Endothelial cell of umbilical vein (primary cell): ENCODE measurements at regions not wholly inside any gene's neighbourhood (a gene's known extent, or its start where the extent isn't known, plus 50 kb on each side); places are given as distances from the start of the nearest gene placed in this dataset.

ENCODE experiments used
- EZH2 ChIP-seq: IDR thresholded peaks from 2 replicates; pipeline ENCODE4 v1.6.1; 2012; ENCODE audit warnings: borderline replicate concordance, low read depth, mild to moderate bottlenecking, moderate library complexity, low read length, inconsistent platforms; ENCODE audit not compliant: severe bottlenecking
- FOS ChIP-seq: IDR thresholded peaks from 2 replicates; pipeline ENCODE4 v1.6.1; 2011; ENCODE audit warnings: mild to moderate bottlenecking, low read length, moderate library complexity, borderline replicate concordance; ENCODE audit not compliant: insufficient read depth
- GATA2 ChIP-seq: IDR thresholded peaks from 2 replicates; pipeline ENCODE4 v1.7.0; 2011; ENCODE audit warnings: low read depth, mild to moderate bottlenecking, moderate library complexity, mixed read lengths, low read length; ENCODE audit not compliant: insufficient read length, insufficient read depth
- JUN ChIP-seq: IDR thresholded peaks from 2 replicates; pipeline ENCODE4 v1.6.1; 2011; ENCODE audit warnings: borderline replicate concordance, low read depth; ENCODE audit not compliant: insufficient read length, insufficient read depth
- MYC ChIP-seq: IDR thresholded peaks from one replicate; pipeline ENCODE4 v1.6.1; 2011; ENCODE audit warnings: mild to moderate bottlenecking, low read depth, low read length
- POLR2A ChIP-seq: IDR thresholded peaks from 2 replicates; pipeline ENCODE4 v1.6.1; 2012; ENCODE audit warnings: low read depth, mild to moderate bottlenecking, control low read depth, low read length
- POLR2AphosphoS5 ChIP-seq: IDR thresholded peaks from 2 replicates; pipeline ENCODE4 v1.6.1; 2012; ENCODE audit warnings: low read depth, mild to moderate bottlenecking, control low read depth, low read length, moderate library complexity; ENCODE audit not compliant: insufficient read depth
- TF ChIP-seq, protein P1 (sequence below), 2 donors: IDR thresholded peaks; 1 replicate in 1 of 2; 2 replicates in 1 of 2; pipeline ENCODE4 v1.5.1; 2011; ENCODE audit warnings: low read length in 2 of 2, mild to moderate bottlenecking in 2 of 2, moderate library complexity in 2 of 2, control low read depth in 1 of 2, inconsistent platforms in 1 of 2, low read depth in 1 of 2; ENCODE audit not compliant: insufficient read depth in 1 of 2; ENCODE audit errors: extremely low read depth in 1 of 2
- TF ChIP-seq, protein P2 (sequence below): IDR thresholded peaks from 2 replicates; pipeline ENCODE4 v1.6.1; 2011; ENCODE audit not compliant: insufficient read depth, insufficient read length

DNA sequence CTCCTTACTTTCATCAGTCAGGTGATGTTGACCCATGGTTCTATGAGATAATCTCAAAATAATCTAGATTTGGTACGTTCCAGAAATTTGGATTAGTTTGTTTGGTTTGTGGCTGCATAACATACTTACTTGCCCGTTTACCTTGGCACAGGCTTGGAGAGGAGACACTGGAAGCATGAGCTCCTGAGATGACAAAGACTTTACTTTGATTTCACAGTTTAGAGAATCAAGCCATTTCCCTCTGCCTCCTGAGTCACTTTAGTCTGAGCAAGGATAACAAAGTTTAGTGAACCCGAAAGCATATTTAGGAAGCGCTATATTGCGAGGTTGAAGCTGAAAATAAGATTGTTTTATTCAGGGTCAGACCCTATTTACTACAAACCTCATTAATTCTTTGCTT lies 643.4 kb downstream of the QKI start:
- TF ChIP-seq GATA2 = no peak
- no peak for TF ChIP-seq EZH2
- TF ChIP-seq, protein P1, sequence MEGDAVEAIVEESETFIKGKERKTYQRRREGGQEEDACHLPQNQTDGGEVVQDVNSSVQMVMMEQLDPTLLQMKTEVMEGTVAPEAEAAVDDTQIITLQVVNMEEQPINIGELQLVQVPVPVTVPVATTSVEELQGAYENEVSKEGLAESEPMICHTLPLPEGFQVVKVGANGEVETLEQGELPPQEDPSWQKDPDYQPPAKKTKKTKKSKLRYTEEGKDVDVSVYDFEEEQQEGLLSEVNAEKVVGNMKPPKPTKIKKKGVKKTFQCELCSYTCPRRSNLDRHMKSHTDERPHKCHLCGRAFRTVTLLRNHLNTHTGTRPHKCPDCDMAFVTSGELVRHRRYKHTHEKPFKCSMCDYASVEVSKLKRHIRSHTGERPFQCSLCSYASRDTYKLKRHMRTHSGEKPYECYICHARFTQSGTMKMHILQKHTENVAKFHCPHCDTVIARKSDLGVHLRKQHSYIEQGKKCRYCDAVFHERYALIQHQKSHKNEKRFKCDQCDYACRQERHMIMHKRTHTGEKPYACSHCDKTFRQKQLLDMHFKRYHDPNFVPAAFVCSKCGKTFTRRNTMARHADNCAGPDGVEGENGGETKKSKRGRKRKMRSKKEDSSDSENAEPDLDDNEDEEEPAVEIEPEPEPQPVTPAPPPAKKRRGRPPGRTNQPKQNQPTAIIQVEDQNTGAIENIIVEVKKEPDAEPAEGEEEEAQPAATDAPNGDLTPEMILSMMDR (IDR thresholded peaks at IDR 0.05; ENCODE audit: extremely low read depth in 1 of 2, insufficient read depth in 1 of 2, low read depth in 1 of 2, low read length in 2 of 2) = no peak
- TF ChIP-seq MYC = no peak
- no peak for TF ChIP-seq POLR2A
- no peak for TF ChIP-seq FOS
- no peak for TF ChIP-seq JUN
- no peak for TF ChIP-seq POLR2AphosphoS5
- TF ChIP-seq, protein P2, sequence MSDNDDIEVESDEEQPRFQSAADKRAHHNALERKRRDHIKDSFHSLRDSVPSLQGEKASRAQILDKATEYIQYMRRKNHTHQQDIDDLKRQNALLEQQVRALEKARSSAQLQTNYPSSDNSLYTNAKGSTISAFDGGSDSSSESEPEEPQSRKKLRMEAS = no peak
